GM19193 (cell line): ENCODE measurements at regions not wholly inside any gene's neighbourhood (a gene's known extent, or its start where the extent isn't known, plus 50 kb on each side); places are given as distances from the start of the nearest gene placed in this dataset.

Source experiments
- POLR2A ChIP-seq: IDR thresholded peaks from 4 replicates; pipeline ENCODE4 v1.6.1; 2011; ENCODE audit not compliant: insufficient read depth, insufficient read length; ENCODE audit errors: extremely low read depth

DNA sequence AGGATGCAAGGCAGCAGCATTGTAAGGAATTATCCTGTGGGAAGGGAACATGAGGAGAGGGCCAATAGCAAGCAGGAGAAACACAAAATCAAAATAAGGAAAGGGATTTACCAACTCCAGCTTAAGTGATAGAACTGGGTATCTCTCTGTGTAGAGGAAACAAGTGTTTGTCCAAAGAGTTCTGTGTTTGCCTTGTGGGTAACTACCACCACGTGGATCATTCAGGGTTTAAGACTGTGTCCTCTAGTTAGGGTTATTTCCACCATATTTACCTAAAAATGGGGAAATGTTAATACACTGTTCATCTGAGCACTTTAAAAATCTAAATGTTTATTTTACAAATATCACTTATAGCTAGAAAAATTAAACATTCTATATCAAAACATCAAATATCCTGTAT lies 283.3 kb downstream of the EIPR1 start:
- no peak for TF ChIP-seq POLR2A

DNA sequence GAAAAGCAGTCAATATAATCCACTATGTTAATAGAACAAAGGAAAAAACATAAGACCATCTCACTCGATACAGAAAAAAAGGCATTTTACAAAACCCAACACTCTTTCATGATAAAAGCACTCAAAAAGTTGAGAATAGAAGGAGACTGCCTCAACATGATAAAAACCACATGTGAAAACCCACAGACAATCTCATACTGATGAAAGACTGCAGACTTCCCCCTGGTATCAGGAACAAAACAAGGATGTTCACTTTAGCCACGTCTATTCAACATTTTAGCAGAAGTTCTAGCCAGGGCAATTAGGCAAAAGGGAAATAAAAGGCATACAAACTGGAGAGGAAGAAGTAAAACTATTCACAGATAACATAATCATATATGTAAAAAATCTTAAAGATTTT lies 285.9 kb downstream of the EIPR1 start:
- TF ChIP-seq POLR2A, result no peak

DNA sequence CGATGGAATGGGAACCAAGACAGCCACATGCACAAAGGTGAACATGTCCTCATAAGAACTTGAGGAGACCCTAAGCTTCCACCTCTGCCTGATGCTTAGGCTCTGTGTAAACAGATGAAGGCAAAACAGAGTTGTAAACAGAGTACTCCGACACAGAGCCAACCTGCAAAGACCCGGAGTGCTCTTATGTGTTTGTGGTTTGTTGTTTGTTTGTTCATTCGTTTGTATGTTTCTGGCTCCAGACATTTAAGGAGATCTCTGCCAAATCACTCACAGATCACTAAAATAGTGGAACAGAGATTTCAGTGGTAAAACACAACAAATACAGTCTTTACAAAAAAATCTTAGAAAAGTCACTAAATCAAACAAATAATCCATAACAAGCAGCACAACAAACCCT lies 294.9 kb downstream of the EIPR1 start:
- TF ChIP-seq POLR2A, result no peak

DNA sequence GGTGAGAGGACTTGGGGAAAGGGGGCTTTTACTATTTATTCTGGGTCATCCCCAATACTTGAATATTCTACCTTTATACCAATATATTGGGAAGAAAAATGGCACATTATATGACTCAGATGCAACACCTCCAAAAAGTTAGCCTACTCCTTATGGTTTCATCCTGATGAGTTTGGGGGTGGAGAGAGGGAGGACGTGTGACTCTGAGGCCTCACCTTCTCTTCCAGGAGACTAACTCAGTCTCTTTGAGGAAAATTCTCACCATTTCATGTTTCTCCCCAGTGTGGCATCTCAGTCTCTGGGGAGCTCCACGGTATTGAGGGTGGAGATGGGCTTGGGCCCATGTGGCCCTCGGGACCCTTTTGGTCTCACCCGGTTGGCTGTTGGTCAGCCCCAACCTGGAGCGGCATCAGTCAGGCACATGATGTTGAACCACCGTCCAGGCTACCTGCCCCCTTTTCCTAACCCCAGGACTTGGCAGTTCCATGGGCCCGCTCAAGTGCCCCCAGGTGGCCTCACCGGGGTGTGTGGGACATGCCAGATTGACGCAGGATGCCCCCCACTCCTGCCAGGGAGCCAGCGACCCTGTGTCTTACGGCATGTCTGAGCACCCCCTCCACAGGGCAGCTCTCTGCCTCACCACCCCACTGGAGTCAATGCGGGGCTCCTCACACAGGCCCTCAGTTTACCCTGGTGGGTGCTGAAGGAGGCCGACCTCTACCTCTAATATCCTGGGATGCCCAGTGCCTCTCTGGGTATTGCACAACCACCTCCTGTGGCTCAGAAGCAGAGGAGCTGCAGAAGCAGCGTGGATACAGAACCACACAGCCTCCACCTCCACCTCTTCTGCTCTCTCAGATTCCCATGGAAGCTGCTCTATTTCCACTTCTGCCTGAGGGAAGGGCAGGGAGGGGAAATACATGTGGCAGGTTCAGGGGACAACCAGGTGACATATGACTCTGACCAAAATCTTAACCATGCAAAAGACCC lies 297.4 kb downstream of the EIPR1 start:
- no peak for TF ChIP-seq POLR2A

DNA sequence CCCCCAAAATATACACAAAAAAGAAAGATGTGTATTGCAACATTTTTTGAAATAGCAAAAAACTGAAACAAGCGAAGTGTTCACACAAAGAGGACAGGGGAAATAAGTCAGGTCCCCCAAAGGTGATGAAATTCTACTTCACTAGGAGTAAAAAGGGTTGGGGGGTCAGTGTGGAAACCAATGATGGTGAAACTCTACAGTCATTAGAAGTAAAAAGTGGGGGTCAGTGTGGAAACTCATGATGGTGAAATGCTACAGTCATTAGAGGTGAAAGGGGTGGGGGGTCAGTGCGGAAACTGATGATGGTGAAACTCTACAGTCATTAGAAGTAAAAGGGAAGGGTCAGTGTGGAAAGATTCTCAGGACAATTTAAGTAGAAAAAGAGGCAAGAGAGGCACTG lies 298.2 kb downstream of the EIPR1 start:
- TF ChIP-seq POLR2A, result no peak

DNA sequence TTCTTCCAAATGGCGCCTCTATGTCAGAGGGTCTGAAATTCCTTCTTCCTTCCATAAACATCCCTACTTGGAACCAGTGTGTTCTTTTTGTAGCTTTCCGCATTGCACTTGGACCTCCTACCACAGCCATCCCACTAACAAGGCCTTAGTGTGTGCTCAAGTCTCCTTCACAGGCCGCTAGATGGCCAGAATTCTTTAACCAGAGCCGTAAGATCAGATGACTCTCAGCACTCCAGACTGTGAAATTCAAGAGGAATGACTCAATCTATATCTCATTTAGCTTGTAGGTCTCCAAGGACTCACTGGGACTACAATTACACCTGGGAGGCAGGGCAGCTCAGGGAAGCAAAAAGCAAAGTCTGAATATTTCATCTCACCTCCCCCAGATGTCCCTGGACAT lies 298.9 kb downstream of the EIPR1 start:
- no peak for TF ChIP-seq POLR2A

DNA sequence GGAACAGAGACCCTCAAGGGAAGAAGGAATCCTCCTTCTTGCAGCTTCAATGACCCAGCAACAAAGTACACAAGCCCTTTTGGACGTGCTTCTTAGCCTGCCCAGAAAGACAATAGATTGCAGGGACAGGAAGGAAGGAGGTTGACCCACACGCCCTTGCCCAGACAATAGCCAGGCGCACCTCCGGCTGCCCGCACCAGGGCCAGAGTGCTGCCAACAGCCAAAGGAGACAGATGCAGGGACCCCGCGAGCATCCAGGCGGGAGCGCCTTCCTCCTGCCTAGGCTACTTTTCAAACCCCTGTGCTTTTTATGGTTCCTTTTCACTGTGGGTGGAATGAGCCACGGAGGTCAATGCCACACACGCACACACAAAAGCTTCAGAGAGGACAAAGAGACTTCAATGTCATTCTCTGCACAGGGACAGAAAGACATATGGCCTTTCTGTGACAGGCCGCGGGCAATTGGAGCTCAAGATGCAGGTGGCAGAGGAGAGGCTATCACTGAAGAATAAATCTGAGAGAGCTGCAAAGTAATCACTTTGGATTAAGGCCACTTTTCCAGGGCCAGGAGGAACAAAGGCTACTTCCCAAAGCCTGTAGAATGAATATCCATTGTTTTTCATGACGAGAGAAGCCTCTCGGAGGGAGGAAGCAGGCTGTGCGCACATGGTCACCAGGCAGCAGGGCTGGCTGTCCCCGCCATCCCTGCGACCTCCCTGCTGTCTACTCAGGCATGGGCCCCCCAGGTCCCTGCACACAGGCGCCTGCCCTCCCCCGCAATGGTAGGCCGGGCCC lies 300.6 kb downstream of the EIPR1 start:
- no peak for TF ChIP-seq POLR2A

DNA sequence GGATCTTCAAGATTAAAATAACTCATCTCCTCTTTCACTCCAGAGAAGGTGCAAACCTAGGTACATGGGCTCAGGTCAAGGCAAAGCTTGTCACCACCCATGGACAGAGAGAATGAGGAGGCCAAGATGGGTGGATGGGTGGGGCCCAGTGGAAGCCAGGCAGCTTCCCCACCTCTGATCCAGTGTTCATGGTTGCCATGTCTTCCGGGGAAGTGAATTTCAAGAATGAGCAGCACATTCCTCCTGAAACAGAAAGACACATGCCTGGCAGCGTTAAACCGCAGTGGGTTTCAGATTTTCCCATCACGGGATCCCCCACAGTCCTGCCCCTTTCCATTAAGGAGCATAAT lies 301.7 kb downstream of the EIPR1 start:
- no peak for TF ChIP-seq POLR2A

DNA sequence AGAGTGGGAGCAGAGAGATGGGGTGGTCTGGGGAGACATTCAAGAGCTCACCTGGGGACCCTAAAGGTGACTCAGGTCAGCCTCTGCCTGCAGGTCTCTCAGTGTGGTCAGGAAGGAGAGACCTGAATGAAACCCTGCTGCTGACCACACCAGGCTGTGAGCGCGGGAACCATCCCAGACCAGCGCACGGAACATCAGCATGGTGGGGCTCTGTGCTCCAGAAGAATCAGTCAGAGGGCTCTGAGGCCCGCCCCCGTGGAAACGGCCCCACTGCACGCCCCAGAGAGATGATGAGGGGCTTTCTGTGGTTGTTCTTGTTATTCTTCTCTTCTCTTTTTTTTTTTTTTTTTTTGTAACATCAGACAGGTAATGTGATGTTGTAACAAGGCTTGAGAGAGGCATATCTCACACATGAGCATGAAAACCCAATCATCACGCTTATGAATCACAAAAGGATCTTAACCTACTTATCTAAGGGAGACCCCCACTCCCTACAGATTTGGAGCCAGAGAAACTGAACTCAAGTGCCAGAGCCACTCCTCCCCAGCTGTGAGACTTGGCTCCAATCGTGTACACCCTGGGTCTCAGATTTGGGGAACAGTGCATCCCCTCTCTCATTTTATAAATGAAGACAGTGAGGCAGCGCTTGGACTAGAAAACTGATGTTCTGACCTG lies 302.2 kb downstream of the EIPR1 start:
- TF ChIP-seq POLR2A, result no peak

DNA sequence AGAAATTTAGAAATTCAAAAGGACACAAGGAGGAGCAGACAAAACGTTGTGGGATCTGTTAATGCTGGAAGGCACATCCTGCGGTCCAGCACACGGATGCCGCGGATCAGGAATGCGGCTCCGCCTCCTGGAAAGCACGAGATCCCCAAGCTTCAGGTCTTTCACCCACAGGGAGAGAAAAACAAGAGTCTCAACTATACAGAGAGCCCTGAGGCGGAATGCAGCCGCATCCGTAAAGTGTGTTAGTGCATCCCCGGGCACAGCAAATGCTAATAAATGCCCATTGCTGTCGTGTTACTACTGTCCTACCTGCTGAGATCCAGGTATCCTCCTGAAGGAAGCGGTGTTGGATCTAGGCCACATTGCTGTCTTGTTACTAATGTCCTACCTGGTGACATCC lies 303.9 kb downstream of the EIPR1 start:
- no peak for TF ChIP-seq POLR2A

DNA sequence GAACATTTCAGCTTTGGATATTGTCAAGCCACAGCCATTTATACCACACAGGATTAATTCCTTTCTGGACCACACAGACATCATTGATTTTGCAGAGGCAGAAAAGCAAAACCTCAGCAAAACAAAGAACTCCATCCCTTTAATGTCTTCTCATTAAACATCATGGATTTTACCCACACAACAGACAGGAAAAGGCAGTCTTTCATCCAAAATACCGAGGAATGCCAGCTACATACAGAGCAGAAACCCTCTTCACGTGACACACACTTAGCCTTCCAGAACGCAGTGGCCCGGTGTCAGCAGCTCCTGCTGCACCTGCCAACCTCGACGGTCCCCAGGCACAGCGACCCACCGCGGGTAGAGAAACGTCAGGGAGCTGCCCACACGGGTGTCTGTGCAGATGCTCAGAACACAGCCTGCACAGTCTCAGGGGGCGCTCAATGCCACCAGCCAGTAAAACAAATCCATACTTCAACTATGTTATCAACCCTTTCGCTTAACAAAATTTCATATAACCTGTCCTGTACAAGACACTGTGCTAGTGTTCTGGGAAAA lies 304.5 kb downstream of the EIPR1 start:
- TF ChIP-seq POLR2A, result no peak

DNA sequence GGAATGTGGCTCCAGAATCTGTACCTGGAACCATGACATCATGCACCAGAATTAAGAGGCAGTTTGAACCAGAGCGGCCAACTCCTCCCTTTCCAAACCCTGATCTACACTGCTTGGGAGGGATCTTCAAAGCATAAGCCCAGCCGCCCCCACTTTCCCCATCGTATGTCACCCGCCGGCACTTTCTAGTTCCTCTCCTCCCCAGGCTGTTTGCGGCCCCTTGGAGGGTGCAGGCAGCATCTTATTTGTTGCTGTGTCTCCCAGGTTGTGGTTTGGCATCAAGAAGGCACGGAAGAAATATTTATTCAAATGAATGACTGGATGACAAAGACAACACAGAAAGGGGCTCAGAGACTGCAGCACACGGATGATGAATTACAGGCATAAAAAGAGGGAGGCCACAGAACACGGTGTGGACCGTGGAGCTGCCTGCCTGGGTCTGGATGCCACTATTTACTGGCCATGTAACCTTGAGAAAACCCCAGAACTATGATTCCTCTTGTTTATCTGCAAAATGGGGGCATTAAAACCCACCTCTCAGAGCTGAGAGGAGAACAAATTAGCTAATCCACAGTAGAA lies 305.8 kb downstream of the EIPR1 start:
- no peak for TF ChIP-seq POLR2A

DNA sequence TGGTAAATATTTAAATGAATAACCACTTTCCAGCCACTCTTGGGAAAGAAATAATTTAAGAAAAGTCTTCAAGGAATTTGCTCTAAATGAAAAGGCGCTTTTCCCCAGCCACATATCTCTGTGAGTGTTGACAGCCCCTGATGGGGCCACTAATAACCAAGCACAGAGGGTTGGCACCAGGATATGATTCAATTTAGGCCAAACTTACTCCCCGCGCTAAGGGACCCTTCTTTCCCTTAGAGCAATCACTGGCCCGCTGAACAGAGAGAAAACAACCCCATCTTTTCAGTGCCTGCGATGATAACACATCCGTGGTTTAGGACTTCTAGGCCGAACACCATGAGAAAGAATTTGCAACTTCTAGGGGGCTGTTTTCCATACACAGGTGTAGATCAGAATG lies 310.8 kb downstream of the EIPR1 start:
- TF ChIP-seq POLR2A, result no peak

DNA sequence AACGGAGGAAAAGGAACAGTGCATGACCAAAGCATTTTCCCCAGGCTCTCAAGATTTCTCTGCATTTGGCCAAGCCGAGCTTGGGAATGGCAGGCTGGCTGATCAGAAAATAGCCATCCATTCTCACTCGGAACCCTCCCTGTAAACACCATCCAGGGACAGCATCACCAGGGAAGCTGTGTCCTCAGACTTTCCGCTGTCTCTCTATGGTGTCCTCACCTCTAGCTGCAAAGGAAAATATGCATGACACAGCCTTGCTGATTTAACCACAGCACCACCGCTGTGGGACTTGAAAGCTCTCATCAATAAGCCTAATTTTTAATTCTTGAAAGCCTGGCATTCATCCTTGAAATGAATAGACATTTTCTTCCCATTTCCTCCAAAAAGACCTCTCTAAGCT lies 311.7 kb downstream of the EIPR1 start:
- no peak for TF ChIP-seq POLR2A
